ENCODE measurements at regions not wholly inside any gene's neighbourhood (a gene's known extent, or its start where the extent isn't known, plus 50 kb on each side); places are given as distances from the start of the nearest gene placed in this dataset.

GRCh38 chr20:11712639-11713160, 205.0 kb upstream of the BTBD3 start:
- no peak for FAIRE-seq

- no peak for FAIRE-seq
Measured at GRCh38 chr20:11714886-11715285, 202.8 kb upstream of the BTBD3 start.

- FAIRE-seq: no peak
Measured at GRCh38 chr20:11716239-11716944, 201.3 kb upstream of the BTBD3 start.

- FAIRE-seq: no peak
Measured at GRCh38 chr20:11716945-11717248, 200.8 kb upstream of the BTBD3 start.

- FAIRE-seq: no peak
Measured at GRCh38 chr20:11717562-11717961, 200.1 kb upstream of the BTBD3 start.

- no peak for FAIRE-seq
Measured at GRCh38 chr20:11718474-11719094, 199.1 kb upstream of the BTBD3 start.

- FAIRE-seq: no peak
Measured at GRCh38 chr20:11719153-11719552, 198.5 kb upstream of the BTBD3 start.

GRCh38 chr20:11721411-11721810, 196.3 kb upstream of the BTBD3 start:
- no peak for FAIRE-seq

GRCh38 chr20:11724097-11724496, 193.6 kb upstream of the BTBD3 start:
- FAIRE-seq: no peak

- no peak for FAIRE-seq
Measured at GRCh38 chr20:11726026-11726425, 191.7 kb upstream of the BTBD3 start.

- no peak for FAIRE-seq
Measured at GRCh38 chr20:11727708-11728107, 190.0 kb upstream of the BTBD3 start.

GRCh38 chr20:11728937-11729336, 188.8 kb upstream of the BTBD3 start:
- no peak for FAIRE-seq

GRCh38 chr20:11729806-11730205, 187.9 kb upstream of the BTBD3 start:
- FAIRE-seq: no peak

GRCh38 chr20:11734431-11734830, 183.3 kb upstream of the BTBD3 start:
- no peak for FAIRE-seq

GRCh38 chr20:11738852-11739251, 178.8 kb upstream of the BTBD3 start:
- FAIRE-seq: no peak

GRCh38 chr20:11740975-11741374, 176.7 kb upstream of the BTBD3 start:
- FAIRE-seq: no peak

- no peak for FAIRE-seq
Measured at GRCh38 chr20:11745145-11745544, 172.5 kb upstream of the BTBD3 start.

- FAIRE-seq: no peak
Measured at GRCh38 chr20:11748436-11748835, 169.3 kb upstream of the BTBD3 start.

GRCh38 chr20:11752336-11752735, 165.4 kb upstream of the BTBD3 start:
- FAIRE-seq: no peak

- no peak for FAIRE-seq
Measured at GRCh38 chr20:11753155-11753554, 164.5 kb upstream of the BTBD3 start.

GRCh38 chr20:11754451-11754850, 163.2 kb upstream of the BTBD3 start:
- no peak for FAIRE-seq

GRCh38 chr20:11755071-11755841, 162.4 kb upstream of the BTBD3 start:
- no peak for FAIRE-seq

GRCh38 chr20:11761497-11761896, 156.2 kb upstream of the BTBD3 start:
- no peak for FAIRE-seq

GRCh38 chr20:11766961-11767360, 150.7 kb upstream of the BTBD3 start:
- FAIRE-seq: no peak
